Heart right ventricle (tissue), 16 donors: ENCODE measurements at regions not wholly inside any gene's neighbourhood (a gene's known extent, or its start where the extent isn't known, plus 50 kb on each side); places are given as distances from the start of the nearest gene placed in this dataset.

Experiments
- ATAC-seq, 8 donors: fragments of 200-7000 bp; cut with Tn5 transposase; one replicate each; pipeline ENCODE4 v1.9.1; 2020; ENCODE audit warnings: mild to moderate bottlenecking in 8 of 8, moderate library complexity in 8 of 8, moderate number of reproducible peaks in 1 of 8
- DNase-seq, 2 donors: peaks; one replicate each; pipeline ENCODE4 v3.0.0-alpha.2; 2020
- H3K27ac ChIP-seq, 10 donors: fragments of 200-600 bp; sonication (generic) in 2 of 10; one replicate each; pipeline versions ENCODE4 v1.5.0 to v1.8.0; 2020 to 2022; ENCODE audit warnings: mild to moderate bottlenecking in 3 of 10
- H3K27me3 ChIP-seq, 7 donors: fragments of 200-600 bp; one replicate each; pipeline ENCODE4 v1.8.0; 2021 to 2022; ENCODE audit warnings: mild to moderate bottlenecking in 2 of 7
- H3K36me3 ChIP-seq, 9 donors: fragments of 200-600 bp; sonication (generic) in 1 of 9; one replicate each; pipeline versions ENCODE4 v1.5.0 to v1.8.0; 2020 to 2022; ENCODE audit warnings: mild to moderate bottlenecking in 2 of 9
- H3K4me1 ChIP-seq, 9 donors: fragments of 200-600 bp; sonication (generic) in 1 of 9; one replicate each; pipeline versions ENCODE4 v1.5.0 to v1.8.0; 2020 to 2022; ENCODE audit warnings: mild to moderate bottlenecking in 4 of 9
- H3K4me3 ChIP-seq, 10 donors: fragments of 200-600 bp; sonication (generic) in 2 of 10; one replicate each; pipeline versions ENCODE4 v1.5.0 to v1.8.0; 2020 to 2022; ENCODE audit warnings: mild to moderate bottlenecking in 7 of 10, moderate library complexity in 2 of 10
- H3K9me3 ChIP-seq, 11 donors: fragments of 200-600 bp in 10 of 11; sonication (generic) in 2 of 11; one replicate each; pipeline versions ENCODE4 v1.5.0 to v1.8.0; 2013 to 2022; ENCODE audit warnings: mild to moderate bottlenecking in 2 of 11, control low read depth in 1 of 11, moderate library complexity in 1 of 11
- CTCF ChIP-seq, 9 donors: fragments of 200-600 bp; sonication (generic) in 2 of 9; IDR thresholded peaks; one replicate each; pipeline versions ENCODE4 v1.5.0 to v1.8.0; 2021 to 2022; ENCODE audit warnings: antibody characterized with exemption in 9 of 9, mild to moderate bottlenecking in 5 of 9, moderate library complexity in 1 of 9
- WGBS, 2 donors: extraction: QIAGEN DNeasy Blood & Tissue Kit; methylation state at CpG; one replicate each; pipeline ENCODE4 v1.1.7; 2013; ENCODE audit warnings: inconsistent platforms in 1 of 2; 5-methylcytosine and 5-hydroxymethylcytosine counted together
- intact Hi-C, 10 donors: fragments of 100-400 bp; cut with DNase I; formaldehyde crosslinking; loops; one replicate each; pipeline versions ENCODE4 v1.11.1 to v1.14.2; 2022
- donor health status: Arrhythmogenic right ventricular cardiomyopathy.
- donor health status: ischemic (EF 13 %, LVEDD 7.1; RV severe dilation, severe dysfunction).
- donor health status: healthy with polysubstance abuse.
- donor health status: DM: no; HTN: yes; CAD: no.
- donor health status: DM: no; HTN: no; CAD: no.
- donor health status: ischemic (EF 25% LVEDD 6.9; RV normal size, moderate dysfunction).
- donor health status: ischemic (EF 25% LVEDD 5.7; RV mildly dilated, moderate dysfunction).
- donor health status: healthy.
- donor health status: DM: yes; HTN: yes; CAD: no.
- donor health status: Ischemic cardiomyopathy.
- donor health status: ischemic (EF 35%, LVEDD 5.7; RV mildly dilated, moderate dysfunction).
- donor health status: nonischemic (EF 11% LVEDD 7.7; RV severe dilation, severe dysfunction).
- donor health status: DM: yes; HTN: yes; CAD: no.
- donor health status: PGD.
- donor health status: ischemic (EF 29% LVEDD 5.4; RV normal size, mild dysfunction).
- donor health status: nonischemic (EF 23%, LVEDD 6.1; RV moderate dilation, normal function).

GRCh38 chr12:3968523-3968922 lies 95.3 kb upstream of the PARP11 start:
- peaks cover 0 to 4% (median 0%) of the 10 kb centered on the region in 9 donors for H3K4me1 ChIP-seq
- intact Hi-C loops = no loop called here
- DNase-seq (no peak), ATAC-seq (no peak)
- no peak overlapping the region for H3K4me3 ChIP-seq
- WGBS, 2 donors = 94 to 95% methylated on average over 4 of the region's 4 CpGs
- H3K9me3 ChIP-seq = no peaks in the 10 kb centered on the region
- H3K27me3 ChIP-seq = peaks cover 0 to 38% (median 0%) of the 10 kb centered on the region in 7 donors
- TF ChIP-seq CTCF (IDR thresholded peaks at IDR 0.05) = no peak
- H3K36me3 ChIP-seq = no peaks in the 10 kb centered on the region
- H3K27ac ChIP-seq = no peak overlapping the region

- no peak for ATAC-seq
- WGBS, 2 donors = 39 to 46% methylated on average over 11 of the region's 11 CpGs
- Histone ChIP-seq H3K9me3 (no peaks in the 10 kb centered on the region), H3K27me3 (peaks cover 0 to 36% (median 0%) of the 10 kb centered on the region in 7 donors), H3K27ac (no peak overlapping the region), H3K4me1 (no peaks in the 10 kb centered on the region), H3K36me3 (no peaks in the 10 kb centered on the region), H3K4me3 (no peak overlapping the region)
- intact Hi-C loops = no loop called here
- DNase-seq = no peak
- TF ChIP-seq CTCF (IDR thresholded peaks at IDR 0.05) = no peak
Observed at GRCh38 chr12:3967556-3968160, 94.5 kb upstream of the PARP11 start.

GRCh38 chr12:3966376-3966775 lies 93.2 kb upstream of the PARP11 start:
- intact Hi-C loops = no loop called here
- DNase-seq = no peak
- 72 to 74% methylated on average over 3 of the region's 3 CpGs for WGBS, 2 donors
- H3K36me3 ChIP-seq = no peaks in the 10 kb centered on the region
- no peaks in the 10 kb centered on the region for H3K9me3 ChIP-seq
- no peak overlapping the region for H3K27ac ChIP-seq
- peaks cover 0 to 31% (median 0%) of the 10 kb centered on the region in 7 donors for H3K27me3 ChIP-seq
- no peak for TF ChIP-seq CTCF (IDR thresholded peaks at IDR 0.05)
- ATAC-seq = no peak
- no peak overlapping the region for H3K4me3 ChIP-seq
- H3K4me1 ChIP-seq = no peaks in the 10 kb centered on the region

GRCh38 chr12:3965046-3965445 lies 91.8 kb upstream of the PARP11 start:
- TF ChIP-seq CTCF (IDR thresholded peaks at IDR 0.05) = no peak
- H3K36me3 ChIP-seq = no peaks in the 10 kb centered on the region
- H3K27me3 ChIP-seq = peaks cover 0 to 31% (median 0%) of the 10 kb centered on the region in 7 donors
- WGBS, 2 donors = 82% methylated on average over 3 of the region's 3 CpGs
- intact Hi-C loops = no loop called here
- no peaks in the 10 kb centered on the region for H3K4me1 ChIP-seq
- H3K4me3 ChIP-seq = no peak overlapping the region
- DNase-seq = no peak
- no peaks in the 10 kb centered on the region for H3K9me3 ChIP-seq
- ATAC-seq = no peak
- H3K27ac ChIP-seq = no peak overlapping the region
